ENCODE measurements at regions not wholly inside any gene's neighbourhood (a gene's known extent, or its start where the extent isn't known, plus 50 kb on each side); places are given as distances from the start of the nearest gene placed in this dataset.

- peak overlapping the region; percentile 91 for H3K27ac ChIP-seq
- intact Hi-C loops (cut with DNase I) = loop anchor here (2.0 kb wide), 1 partner anchor 65 kb away; no protein-coding TSS in a partner anchor
- DNase-seq (ENCODE audit: extremely low spot score in 2 of 2) = no peak
- peaks cover 24% of the 10 kb centered on the region for H3K4me1 ChIP-seq
- TF ChIP-seq CTCF (IDR thresholded peaks at IDR 0.05) = no peak
- H3K36me3 ChIP-seq = no peaks in the 10 kb centered on the region
- no peaks in the 10 kb centered on the region for H3K27me3 ChIP-seq
- no peak overlapping the region for H3K4me3 ChIP-seq
- no peaks in the 10 kb centered on the region for H3K9me3 ChIP-seq
Measured at GRCh38 chr20:50313827-50314677, 123.4 kb downstream of the CEBPB start.

GRCh38 chr20:50314678-50315335 lies 124.2 kb downstream of the CEBPB start:
- no peak for DNase-seq (ENCODE audit: extremely low spot score in 2 of 2)
- H3K36me3 ChIP-seq = no peaks in the 10 kb centered on the region
- no peaks in the 10 kb centered on the region for H3K9me3 ChIP-seq
- peaks cover 19% of the 10 kb centered on the region for H3K4me1 ChIP-seq
- no peak for TF ChIP-seq POLR2AphosphoS5 (IDR thresholded peaks at IDR 0.05; ENCODE audit: insufficient read depth in 1 of 2, low read depth in 1 of 2)
- no peaks in the 10 kb centered on the region for H3K27me3 ChIP-seq
- intact Hi-C loops (cut with DNase I) = no loop called here
- no peak overlapping the region for H3K27ac ChIP-seq
- H3K4me3 ChIP-seq = no peak overlapping the region

GRCh38 chr20:50315586-50316551 lies 125.2 kb downstream of the CEBPB start:
- Histone ChIP-seq H3K36me3 (no peaks in the 10 kb centered on the region), H3K27me3 (no peaks in the 10 kb centered on the region), H3K4me1 (peaks cover 29% of the 10 kb centered on the region), H3K9me3 (no peaks in the 10 kb centered on the region), H3K4me3 (no peak overlapping the region), H3K27ac (peak overlapping the region; percentile 3)
- TF ChIP-seq POLR2A (IDR thresholded peaks at IDR 0.05) = no peak
- no peak for TF ChIP-seq CTCF (IDR thresholded peaks at IDR 0.05)
- no peak for TF ChIP-seq POLR2AphosphoS5 (IDR thresholded peaks at IDR 0.05; ENCODE audit: insufficient read depth in 1 of 2, low read depth in 1 of 2)
- DNase-seq (ENCODE audit: extremely low spot score in 2 of 2) = no peak
- intact Hi-C loops (cut with DNase I) = no loop called here

GRCh38 chr20:50317116-50317515 lies 126.5 kb downstream of the CEBPB start:
- Histone ChIP-seq H3K27me3 (no peaks in the 10 kb centered on the region), H3K4me3 (no peak overlapping the region), H3K36me3 (no peaks in the 10 kb centered on the region), H3K9me3 (no peaks in the 10 kb centered on the region), H3K27ac (peak overlapping the region; percentile 36), H3K4me1 (peaks cover 40% of the 10 kb centered on the region)
- intact Hi-C loops (cut with DNase I) = no loop called here
- TF ChIP-seq POLR2A (IDR thresholded peaks at IDR 0.05) (no peak), POLR2AphosphoS5 (IDR thresholded peaks at IDR 0.05; ENCODE audit: insufficient read depth in 1 of 2, low read depth in 1 of 2) (no peak)
- no peak for DNase-seq (ENCODE audit: extremely low spot score in 2 of 2)

- Histone ChIP-seq H3K36me3 (no peaks in the 10 kb centered on the region), H3K4me3 (no peak overlapping the region), H3K27ac (peak overlapping the region; percentile 36), H3K9me3 (no peaks in the 10 kb centered on the region), H3K4me1 (peaks cover 39% of the 10 kb centered on the region), H3K27me3 (no peaks in the 10 kb centered on the region)
- intact Hi-C loops (cut with DNase I) = no loop called here
- TF ChIP-seq POLR2AphosphoS5 (IDR thresholded peaks at IDR 0.05; ENCODE audit: insufficient read depth in 1 of 2, low read depth in 1 of 2) = no peak
- TF ChIP-seq CTCF (IDR thresholded peaks at IDR 0.05) = no peak
- TF ChIP-seq POLR2A (IDR thresholded peaks at IDR 0.05) = no peak
- DNase-seq (ENCODE audit: extremely low spot score in 2 of 2) = no peak
Measured at GRCh38 chr20:50317609-50318008, 127.0 kb downstream of the CEBPB start.
